GM18519 (cell line): ENCODE measurements at regions not wholly inside any gene's neighbourhood (a gene's known extent, or its start where the extent isn't known, plus 50 kb on each side); places are given as distances from the start of the nearest gene placed in this dataset.
"Not testable (repeated sequence)": the region's sequence is repeated elsewhere in the genome, so short reads cannot be mapped to it uniquely, and the experiment has no call there.

Experiments used
- ATAC-seq: cut with Tn5 transposase; IDR thresholded peaks from one replicate; pipeline ENCODE4 v1.9.1; 2021; ENCODE audit warnings: mild to moderate bottlenecking, moderate library complexity; ENCODE audit not compliant: unreplicated experiment, low FRiP score

GRCh38 chr20:53778736-53779135 lies 185.1 kb upstream of the ZNF217 start:
- ATAC-seq: no peak

- ATAC-seq: no peak
Observed at GRCh38 chr20:53778041-53778516, 184.4 kb upstream of the ZNF217 start.

GRCh38 chr20:53777402-53777801 lies 183.8 kb upstream of the ZNF217 start:
- ATAC-seq: not testable (repeated sequence)

GRCh38 chr20:53776858-53777257 lies 183.2 kb upstream of the ZNF217 start:
- no peak for ATAC-seq

- no peak for ATAC-seq
Observed at GRCh38 chr20:53774461-53775203, 181.0 kb upstream of the ZNF217 start.

GRCh38 chr20:53773792-53774401 lies 180.3 kb upstream of the ZNF217 start:
- no peak for ATAC-seq

GRCh38 chr20:53773066-53773791 lies 179.6 kb upstream of the ZNF217 start:
- not testable (repeated sequence) for ATAC-seq

GRCh38 chr20:53769041-53769440 lies 175.4 kb upstream of the ZNF217 start:
- ATAC-seq: no peak

- no peak for ATAC-seq
Observed at GRCh38 chr20:53768329-53768728, 174.7 kb upstream of the ZNF217 start.

GRCh38 chr20:53767206-53767930 lies 173.7 kb upstream of the ZNF217 start:
- no peak for ATAC-seq

GRCh38 chr20:53764415-53764800 lies 170.8 kb upstream of the ZNF217 start:
- no peak for ATAC-seq

GRCh38 chr20:53763707-53764414 lies 170.2 kb upstream of the ZNF217 start:
- ATAC-seq: no peak

- not testable (repeated sequence) for ATAC-seq
Observed at GRCh38 chr20:53762423-53762798, 168.8 kb upstream of the ZNF217 start.

- peak; percentile 75 for ATAC-seq
Observed at GRCh38 chr20:53760025-53760441, 166.4 kb upstream of the ZNF217 start.

- no peak for ATAC-seq
Observed at GRCh38 chr20:53757472-53757913, 163.9 kb upstream of the ZNF217 start.

GRCh38 chr20:53755733-53756531 lies 162.3 kb upstream of the ZNF217 start:
- ATAC-seq: no peak

GRCh38 chr20:53753880-53754459 lies 160.3 kb upstream of the ZNF217 start:
- no peak for ATAC-seq

GRCh38 chr20:53752971-53753879 lies 159.6 kb upstream of the ZNF217 start:
- no peak for ATAC-seq
